NCI-H748 (cell line): ENCODE measurements at regions not wholly inside any gene's neighbourhood (a gene's known extent, or its start where the extent isn't known, plus 50 kb on each side); places are given as distances from the start of the nearest gene placed in this dataset.

Experiments used
- DNase-seq: peaks from one replicate; lab custom pipeline; 2025; ENCODE audit not compliant: unreplicated experiment; lab: John Stamatoyannopoulos, UW

DNA sequence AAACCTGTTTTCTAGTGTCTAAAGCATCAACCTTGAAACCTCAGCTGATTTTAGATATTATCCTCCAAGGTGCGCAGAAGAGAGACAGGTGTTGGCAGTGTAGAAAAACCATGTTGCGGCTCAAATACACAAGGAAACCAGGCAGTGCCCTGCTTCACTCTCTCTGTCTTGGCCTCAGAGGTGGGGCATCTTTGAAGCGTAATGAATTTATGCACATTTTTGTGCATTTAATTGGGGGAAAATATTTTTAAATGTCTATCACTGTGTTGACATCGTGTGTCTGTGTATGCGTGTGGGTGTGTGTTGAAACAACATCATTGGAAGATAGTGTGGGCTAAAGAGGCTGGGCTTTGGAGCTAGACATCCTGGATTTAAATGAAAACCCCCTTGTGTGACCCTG is 334.0 kb upstream of the CHD6 start:
- DNase-seq = no peak

DNA sequence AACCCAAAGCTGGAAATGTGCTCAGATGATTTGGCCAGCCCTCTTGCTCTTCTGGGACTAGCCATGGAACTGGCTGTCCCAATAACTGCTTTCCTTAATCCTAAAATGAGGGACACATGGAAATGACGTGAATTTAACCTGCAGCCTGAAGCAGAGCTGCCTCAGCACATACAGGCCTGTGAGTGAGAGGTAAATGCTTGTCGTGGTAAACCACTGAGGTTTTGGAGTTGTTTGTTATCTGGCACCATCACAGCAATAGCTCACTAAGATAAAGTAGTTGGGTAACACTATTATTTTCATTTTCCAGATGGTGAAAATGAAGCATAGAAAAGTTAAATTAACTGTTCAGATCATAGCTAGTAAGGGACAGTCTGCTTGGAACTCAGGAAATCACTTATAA is 333.4 kb upstream of the CHD6 start:
- DNase-seq = no peak

DNA sequence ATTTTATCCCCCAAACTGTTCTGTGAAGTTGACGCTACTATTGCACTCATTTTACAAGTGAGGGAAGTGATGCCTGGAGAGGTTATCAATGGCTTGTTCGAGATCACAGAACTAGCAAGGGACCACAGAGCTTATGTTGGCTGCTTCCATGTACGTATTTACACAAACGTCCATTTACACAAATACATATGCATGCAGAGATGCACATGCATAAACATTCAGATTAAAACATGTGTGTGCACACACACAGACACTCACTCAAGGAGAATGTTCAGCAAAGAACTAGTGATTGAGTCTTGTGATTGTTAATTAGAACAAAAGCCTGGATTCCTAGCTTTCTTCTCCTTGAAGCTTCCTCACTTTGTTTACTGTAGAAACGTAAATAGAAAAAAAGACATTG is 321.5 kb upstream of the CHD6 start:
- DNase-seq = no peak

DNA sequence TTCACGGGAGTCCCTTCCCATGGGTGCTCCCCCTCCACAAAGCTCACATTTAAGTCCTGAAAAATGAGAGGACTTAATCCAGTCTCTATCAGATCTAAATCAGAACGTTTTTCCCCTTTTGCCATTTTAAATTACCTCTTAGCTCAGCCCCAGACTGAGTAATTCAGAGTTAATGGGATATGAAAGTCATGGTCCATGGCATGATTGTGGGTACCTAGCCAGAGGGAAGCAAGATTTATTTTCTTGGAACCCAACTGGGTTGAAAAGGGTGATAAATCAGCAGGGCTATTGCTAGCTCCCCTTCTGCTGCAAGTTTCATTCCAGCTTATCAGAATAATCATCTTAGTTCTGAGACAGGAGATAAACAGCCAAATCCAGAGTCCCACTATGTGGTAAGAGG is 320.2 kb upstream of the CHD6 start:
- no peak for DNase-seq

DNA sequence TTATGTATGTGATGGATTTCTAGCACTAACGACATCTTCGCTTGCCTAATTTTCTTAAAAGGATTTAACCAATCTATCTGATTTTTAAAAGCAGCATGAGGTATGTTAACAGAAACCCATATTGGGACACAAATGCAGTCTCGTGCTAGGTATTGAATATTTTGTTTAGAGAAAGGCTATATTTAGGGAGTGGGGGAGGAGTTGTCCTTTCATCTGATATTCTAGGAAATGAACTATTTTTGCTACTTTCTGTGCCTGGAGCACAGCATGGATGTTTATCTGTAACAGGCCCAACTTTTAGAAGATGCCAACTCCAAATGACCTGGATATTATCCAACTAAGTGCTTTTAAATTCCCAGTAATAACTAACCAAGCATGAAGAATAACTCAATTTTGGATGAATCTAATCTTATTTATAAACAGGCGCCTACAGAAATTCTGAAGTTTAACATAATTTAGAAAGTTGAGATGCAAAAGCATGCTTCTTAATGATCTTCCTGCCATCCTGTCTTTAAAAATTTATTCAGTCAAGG is 317.1 kb upstream of the CHD6 start:
- DNase-seq = no peak

DNA sequence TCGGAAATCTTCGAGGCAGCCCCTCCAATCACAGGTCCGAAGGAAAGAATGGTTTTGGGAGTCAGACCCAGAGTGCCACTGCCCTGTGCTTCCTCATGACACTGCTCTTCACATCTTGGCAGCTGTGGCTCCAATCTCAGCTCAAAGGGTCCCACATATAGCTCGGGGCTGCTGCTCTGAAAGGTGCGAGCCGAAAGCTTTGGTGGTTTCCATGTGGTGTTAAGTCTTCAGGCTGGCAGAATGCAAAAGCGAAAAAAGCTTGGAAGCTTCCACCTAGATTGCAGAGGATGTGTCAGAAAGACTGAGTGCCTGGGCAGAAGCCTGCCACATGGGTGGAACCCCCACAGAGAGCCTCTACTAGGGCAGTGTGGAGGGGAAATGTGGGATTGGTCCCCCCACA is 314.3 kb upstream of the CHD6 start:
- no peak for DNase-seq

DNA sequence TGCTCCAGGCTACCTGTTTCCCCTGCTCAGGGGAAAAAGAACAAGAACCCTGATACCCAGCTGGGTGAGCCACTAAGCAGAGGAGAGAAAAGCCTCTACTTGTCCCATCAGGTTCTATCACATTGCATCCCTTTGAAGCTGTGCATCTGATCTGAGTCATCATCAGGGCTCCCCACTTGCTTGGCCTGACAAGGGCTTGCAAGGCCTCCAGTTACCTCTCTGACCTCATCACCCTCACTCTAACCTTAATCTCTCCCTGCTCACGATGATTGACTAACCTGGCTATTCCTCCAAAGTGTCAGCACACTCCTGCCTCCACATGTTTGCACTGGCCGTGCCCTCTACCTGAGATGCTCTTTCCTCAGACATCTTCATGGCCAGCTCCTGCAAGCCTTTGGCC is 309.5 kb upstream of the CHD6 start:
- DNase-seq = no peak

DNA sequence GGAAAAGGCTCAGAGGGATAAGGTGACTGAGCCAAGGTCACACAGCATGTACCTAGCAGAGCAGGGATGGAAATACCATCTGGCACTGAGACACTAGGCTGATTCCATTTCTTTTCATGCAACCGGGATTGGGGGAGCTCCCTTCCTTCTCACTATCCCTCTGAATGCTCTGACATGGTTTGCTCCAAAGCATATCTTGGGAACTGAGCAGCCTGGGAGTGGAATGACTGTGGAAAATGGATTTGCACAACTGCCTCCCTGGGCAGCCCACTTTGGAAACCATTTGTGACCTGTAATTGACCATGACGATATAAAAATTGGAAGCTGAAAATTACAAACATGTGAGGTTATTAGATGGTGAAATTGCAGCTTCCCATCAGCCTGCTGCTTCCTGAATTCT is 309.0 kb upstream of the CHD6 start:
- no peak for DNase-seq

DNA sequence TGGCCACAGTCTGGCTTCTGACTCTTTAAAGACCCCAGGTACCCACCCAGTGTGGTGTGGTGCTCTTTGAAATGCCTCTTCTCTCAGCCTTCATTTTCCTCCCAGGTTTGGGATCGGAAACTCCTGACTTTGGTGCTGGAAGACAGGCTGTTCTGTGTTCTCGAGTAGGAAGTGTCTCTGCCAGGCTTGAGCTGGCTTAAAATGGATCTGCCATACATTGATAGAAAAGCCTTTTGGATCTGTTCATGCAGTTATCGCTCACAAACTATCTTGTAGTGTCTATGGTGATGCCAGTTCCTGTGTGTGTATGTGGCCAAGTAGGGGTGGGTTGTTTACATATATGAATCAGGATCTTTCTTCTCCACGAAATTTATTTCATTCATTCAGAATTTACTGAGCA is 307.3 kb upstream of the CHD6 start:
- no peak for DNase-seq

DNA sequence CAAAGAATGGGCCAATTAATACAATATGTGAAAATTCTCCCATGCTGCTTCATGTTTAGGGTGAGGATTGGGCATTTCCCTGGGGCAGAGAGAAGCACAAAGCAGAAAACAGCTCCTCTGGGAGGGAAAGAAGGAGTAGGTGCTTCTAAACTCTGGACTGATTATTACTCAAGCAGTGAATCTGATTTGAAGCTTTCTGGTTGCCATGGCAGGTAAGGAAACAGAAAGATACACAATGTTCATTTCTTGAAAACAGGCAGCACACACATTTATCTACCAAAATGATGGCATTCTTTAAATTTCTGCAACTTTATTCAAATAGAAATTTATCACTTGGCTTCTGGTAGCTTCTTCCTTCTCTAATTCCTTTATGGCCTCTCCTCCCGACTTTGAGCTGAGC is 305.4 kb upstream of the CHD6 start:
- DNase-seq = no peak

DNA sequence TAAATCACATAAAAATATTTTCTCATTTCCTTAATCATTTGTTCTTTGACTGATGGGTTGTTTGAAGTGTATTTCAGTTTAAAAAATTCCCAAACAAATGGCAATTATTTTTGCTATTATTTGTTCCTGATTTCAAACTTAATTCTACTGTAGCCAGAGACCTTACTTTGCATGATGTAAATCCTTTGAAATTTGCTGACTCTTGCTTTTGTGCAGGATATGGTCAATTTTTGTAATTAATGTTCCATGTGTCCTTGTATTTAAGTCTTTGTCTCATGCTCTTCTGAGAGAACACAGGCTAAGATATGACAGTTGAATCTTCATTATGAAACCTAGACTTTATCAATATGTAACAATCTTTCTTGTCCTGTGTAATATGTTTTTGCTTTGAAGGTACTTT is 295.0 kb upstream of the CHD6 start:
- no peak for DNase-seq

DNA sequence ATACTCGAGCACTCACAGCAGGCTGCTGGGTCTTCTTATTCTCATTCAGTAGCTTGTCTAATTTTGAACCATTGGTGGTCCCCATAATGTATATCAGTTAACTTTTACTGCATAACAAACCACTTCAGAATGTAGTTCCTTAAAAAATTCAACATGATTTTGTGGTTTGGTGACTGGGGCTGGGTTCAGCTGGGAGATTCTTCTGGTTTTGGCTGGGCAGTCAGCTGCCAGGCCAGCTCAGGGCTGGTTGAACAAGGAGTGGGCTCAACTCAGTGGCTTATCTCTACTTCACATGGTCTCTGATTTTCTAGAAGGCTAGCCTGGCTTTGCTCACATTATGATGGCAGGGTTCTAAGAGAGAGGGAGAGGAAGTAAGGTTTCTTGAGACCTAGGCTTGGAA is 292.4 kb upstream of the CHD6 start:
- DNase-seq = no peak

DNA sequence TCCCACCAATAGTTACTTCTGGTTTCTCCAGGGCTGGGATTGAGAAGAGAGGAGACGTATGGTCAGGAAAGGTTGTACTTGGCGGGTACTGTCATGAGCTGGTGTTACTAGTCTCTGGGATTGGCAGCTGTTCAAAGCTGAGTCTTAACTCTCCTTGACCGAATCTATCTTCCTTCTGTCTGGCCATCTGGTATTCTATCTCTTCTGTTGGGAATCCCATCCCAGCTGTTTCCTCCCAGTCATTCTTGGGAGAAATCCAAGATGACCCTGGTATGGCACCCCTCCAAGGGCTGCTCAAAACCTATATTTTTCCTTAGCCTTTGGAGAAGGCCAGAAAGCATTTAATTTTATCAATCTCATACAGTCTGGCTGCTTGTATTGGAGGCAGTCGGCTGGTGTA is 287.0 kb upstream of the CHD6 start:
- DNase-seq = no peak

DNA sequence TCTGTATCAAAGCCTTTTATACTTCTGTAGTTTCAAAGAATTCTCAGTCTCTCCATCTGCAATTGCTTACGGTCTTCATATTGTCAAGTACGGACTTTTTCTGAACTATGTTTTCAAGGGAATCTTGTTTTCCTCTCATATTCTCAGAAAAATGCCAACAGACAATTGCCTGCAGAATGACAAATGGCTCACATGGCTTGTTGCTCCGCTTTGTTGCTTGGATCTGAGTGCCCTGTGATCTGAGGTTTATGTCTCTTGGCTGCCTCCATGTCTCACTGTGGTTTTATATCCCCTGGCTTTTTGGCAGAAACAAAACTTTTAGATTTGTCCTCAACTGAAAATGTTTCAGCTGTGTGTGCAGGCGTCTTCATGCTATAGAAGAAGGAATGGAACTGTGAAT is 285.4 kb upstream of the CHD6 start:
- DNase-seq = no peak

DNA sequence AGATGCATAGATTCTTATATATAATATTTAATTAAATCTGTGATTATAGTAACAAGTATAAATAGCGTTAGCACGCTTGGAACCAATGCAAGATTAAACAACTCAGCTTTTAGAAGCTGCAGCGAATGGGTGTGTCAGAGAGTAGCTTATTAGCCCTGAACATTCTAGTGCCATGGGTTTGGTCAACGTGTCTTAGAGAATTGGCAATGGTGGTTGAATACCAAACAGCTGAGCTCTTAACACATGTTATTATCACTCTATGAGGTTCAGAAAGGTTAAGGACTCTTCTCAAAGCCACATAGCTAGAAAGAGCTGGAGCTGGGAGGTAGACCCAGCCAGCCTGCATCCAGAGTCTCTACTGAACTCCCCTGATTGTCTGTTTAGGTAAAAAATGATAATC is 284.2 kb upstream of the CHD6 start:
- peak; percentile 65 for DNase-seq

DNA sequence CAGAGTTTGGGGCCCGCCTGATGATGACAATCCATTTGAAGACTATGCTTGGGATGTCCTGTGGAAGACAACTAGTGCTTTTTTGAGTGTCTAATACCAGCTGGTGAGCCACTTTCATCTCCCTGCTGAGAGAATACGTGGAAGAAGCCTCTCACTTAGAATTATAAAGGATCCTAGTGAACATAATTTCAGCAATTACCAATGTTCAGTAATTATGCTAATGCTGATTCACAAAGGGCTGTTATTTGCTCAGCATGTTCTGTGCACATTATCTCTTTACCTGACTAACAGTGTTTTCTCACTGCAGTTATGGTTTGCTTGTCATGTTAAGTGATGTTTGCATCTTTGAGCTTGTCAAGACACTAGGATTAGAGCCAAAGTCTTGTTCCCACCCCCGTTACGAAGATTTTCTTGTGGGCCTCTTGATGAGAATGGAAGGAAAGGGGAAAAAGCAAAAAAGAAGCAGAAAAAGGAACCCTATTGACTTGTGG is 282.1 kb upstream of the CHD6 start:
- DNase-seq = peak; percentile 91

DNA sequence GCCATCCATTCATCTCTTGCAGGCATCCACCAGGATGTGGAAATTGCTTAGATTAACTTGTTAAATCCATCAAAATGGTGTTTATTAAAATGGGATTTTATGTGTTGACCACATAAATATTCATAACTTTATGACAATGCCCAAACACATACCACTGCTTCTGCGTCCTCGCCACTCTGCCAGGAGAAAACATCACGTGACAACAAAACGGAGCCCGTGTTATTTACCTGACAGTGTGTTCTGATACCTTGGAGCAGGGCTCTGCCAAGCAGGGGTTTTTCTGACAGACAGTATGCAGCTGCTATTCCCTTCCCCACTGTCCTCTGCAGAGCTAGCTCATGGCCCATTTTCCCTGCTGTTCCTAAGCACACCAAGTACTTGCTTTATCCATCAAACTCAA is 279.5 kb upstream of the CHD6 start:
- no peak for DNase-seq

DNA sequence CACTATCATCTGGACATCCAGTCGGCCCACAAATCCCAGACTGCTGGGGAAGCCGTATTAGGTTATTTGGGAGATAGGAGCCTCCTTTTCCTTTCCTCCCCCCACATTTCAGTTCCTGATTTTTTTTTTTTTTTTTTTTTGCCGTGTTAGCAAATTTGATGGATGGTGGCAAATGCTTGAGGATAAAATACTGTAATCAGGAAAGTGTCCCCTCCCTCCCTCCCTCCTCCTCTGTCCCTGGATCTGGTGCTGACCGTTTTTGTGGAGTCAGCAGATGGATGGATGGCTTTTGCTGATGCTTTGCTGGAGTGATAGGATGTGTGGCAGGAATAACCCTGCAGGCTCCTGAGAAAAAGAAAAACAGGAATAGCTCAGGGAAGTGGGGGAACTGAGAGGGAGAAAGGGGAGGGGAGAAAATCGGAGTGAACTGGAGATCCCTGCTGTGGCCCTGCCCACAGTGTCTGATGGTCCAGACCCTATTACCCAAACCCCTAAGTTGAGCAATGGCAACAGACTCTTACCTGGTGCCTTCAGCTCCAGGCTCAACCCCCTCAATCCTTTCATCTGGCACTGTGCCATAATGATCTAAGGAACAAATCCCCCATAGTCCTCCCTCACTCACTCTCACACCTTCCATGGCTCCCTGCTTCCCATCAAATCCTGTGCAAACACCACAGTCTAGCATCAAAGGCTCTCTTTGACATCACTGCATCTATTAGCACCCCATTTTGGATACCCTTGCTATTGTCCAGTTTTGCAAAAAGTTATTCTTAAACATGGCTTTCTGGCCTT is 277.3 kb upstream of the CHD6 start:
- DNase-seq = no peak

DNA sequence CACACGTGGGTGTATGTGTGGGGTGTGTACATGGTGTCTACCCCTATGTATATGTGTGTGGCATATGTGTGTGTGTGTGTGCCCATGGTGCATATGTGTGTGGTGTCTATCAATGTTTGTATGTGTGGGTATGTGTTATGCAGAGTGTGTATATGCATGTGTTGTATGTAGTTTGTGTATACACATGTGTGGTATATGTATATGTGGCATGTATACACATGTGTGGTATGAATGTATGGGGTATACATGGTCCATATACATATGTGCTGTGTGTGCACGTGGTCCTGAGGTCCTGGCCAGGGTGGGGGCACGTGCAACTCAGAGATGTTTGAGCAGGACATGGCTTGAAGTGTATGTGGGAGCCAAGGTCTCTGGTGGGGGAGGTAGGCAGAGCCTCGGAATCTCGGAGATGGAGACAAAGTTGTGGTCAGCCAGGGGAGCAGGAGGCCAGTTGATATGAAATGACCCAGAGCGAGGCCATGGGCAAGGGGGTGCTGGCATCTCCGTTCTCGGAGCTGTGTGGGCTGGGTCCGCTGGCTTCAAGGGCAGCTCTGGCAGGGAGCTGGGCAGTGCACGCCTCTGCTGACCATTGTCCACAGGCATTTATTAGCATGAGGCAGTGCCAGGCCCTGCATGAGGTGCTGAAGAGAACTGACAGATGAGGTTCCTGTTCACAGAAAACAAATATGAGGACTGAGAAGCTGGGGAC is 276.2 kb upstream of the CHD6 start:
- DNase-seq = no peak

DNA sequence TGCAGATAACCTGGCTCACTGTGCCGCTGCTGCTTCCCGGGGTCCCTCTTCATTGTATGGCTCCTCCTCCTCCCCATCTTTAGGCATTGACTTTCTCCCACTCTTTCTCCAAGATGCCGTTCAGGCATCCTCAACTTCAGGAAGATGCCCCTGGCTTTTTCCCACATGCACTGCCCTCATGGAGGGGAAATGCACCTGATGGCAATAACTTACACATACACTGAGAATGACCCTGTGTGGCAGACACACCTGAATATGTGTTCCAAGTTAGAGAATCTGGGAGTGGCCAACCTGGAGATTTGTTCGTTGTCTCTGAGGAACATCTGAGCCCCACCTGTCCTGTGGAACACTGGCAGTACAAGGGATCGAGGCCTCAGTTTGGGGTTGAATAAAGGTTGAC is 273.9 kb upstream of the CHD6 start:
- no peak for DNase-seq

DNA sequence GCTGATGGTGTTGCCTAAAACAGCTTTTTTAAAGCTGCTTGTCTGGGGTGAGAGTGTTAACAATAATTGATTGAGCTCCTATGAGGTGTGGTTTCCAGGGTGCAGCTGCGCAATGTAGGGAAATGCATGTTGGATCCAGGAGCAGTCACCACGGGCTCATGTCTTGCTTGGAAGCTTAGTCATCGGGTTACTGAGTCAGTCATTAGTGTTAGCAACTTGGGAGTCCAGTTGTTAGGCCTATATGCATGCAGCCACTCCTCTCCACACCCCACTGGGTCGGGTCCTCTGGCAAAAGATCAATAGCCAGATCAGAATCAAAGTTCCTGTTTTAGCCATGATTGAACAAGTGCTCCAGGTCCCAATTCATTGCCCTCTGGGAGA is 271.7 kb upstream of the CHD6 start:
- DNase-seq = no peak

DNA sequence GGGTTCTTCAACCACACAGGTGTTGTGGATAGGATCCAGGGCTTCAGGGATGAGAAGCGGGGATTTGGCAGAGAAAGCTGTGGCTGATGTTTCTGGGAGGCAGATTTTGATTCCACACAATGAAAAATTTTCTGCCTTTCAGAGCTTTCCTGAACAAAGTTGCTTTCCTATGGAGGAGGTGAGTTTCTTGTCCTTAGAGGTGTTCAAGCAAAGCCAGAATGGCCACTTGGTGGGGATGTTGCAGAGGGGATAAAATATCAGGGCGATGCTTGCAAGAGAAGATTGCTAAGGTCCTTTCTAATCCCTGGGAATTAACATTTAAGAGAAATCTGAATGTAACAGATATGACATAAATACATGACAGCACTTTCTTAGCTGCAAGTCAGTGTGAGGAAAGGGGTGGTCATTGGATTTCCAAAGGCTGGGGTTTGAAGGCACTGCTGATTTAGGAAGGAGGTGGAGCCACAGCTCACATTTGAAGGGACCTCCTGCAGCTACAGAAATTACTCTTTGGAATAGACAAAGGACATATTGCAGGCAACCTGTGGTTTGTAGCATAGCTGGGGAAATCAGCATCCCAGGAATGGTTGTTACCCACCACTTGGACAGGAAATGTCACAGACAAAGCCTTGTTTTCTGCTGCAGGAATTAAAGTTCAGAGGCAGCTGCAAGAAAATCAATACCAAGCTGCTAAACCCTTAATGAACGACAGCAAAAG is 271.1 kb upstream of the CHD6 start:
- DNase-seq = peak; percentile 79
